IMR-90 (cell line): ENCODE measurements at regions not wholly inside any gene's neighbourhood (a gene's known extent, or its start where the extent isn't known, plus 50 kb on each side); places are given as distances from the start of the nearest gene placed in this dataset.

Experiments
- ATAC-seq: fragments of 200-7000 bp; cut with Tn5 transposase; 2 replicates; pipeline ENCODE4 v1.9.1; 2020; ENCODE audit warnings: low read depth, mild to moderate bottlenecking, moderate library complexity
- BruUV-seq: library from RNA; stranded (reverse); fragments of 400-500 nt; replicated peaks from 2 replicates; lab custom pipeline; 2021; lab: Mats Ljungman, UMichigan
- CTCF ChIA-PET: fragments of 300-600 bp; formaldehyde crosslinking; extraction: SDS; loops from one replicate; lab custom pipeline; 2021; ENCODE audit warnings: antibody characterized with exemption; lab: Yijun Ruan, JAX
- POLR2A ChIA-PET: fragments of 300-600 bp; sonication (Branson Sonifier 250); formaldehyde crosslinking; loops from one replicate; lab custom pipeline; 2022; ENCODE audit warnings: antibody characterized with exemption; ENCODE audit not compliant: unreplicated experiment; lab: Charles Lee
- DNase-seq: peaks from one replicate; pipeline ENCODE4 v3.0.0; 2013
- H2AFZ ChIP-seq: replicated peaks from 2 replicates; pipeline ENCODE3; 2013; ENCODE audit warnings: low read length, mild to moderate bottlenecking; ENCODE audit not compliant: poor library complexity
- H2AK5ac ChIP-seq: 2 replicates; pipeline ENCODE4 v1.6.1; 2013; ENCODE audit warnings: low read depth, low read length, inconsistent platforms
- H2AK9ac ChIP-seq: replicated peaks from 2 replicates; pipeline ENCODE3; 2013; ENCODE audit warnings: mild to moderate bottlenecking, low read depth, low read length, moderate library complexity; ENCODE audit not compliant: poor library complexity
- H2BK120ac ChIP-seq: 2 replicates; pipeline ENCODE4 v1.6.1; 2013; ENCODE audit warnings: low read depth, low read length, inconsistent platforms
- H2BK15ac ChIP-seq: 3 replicates; pipeline ENCODE4 v1.6.1; 2013; ENCODE audit warnings: low read depth, low read length, inconsistent platforms
- H2BK20ac ChIP-seq: 2 replicates; pipeline ENCODE4 v1.6.1; 2013; ENCODE audit warnings: low read depth, mild to moderate bottlenecking, inconsistent platforms, low read length, moderate library complexity
- H2BK5ac ChIP-seq: 2 replicates; pipeline ENCODE4 v1.6.1; 2013; ENCODE audit warnings: mild to moderate bottlenecking, low read depth, low read length, inconsistent platforms; ENCODE audit not compliant: poor library complexity, severe bottlenecking
- H3K14ac ChIP-seq: replicated peaks from 2 replicates; pipeline ENCODE4 v1.6.1; 2013; ENCODE audit warnings: low read depth, low read length, inconsistent platforms
- H3K18ac ChIP-seq: 2 replicates; pipeline ENCODE4 v1.6.1; 2013; ENCODE audit warnings: low read depth, low read length, control low read depth
- H3K23ac ChIP-seq: 2 replicates; pipeline ENCODE4 v1.6.1; 2013; ENCODE audit warnings: low read depth, low read length, inconsistent platforms
- H3K27ac ChIP-seq: 2 replicates; pipeline ENCODE4 v1.5.1; 2013; ENCODE audit warnings: mild to moderate bottlenecking, control low read depth, low read length; ENCODE audit not compliant: insufficient read depth
- H3K27me3 ChIP-seq: 2 replicates; pipeline ENCODE4 v1.6.1; 2013; ENCODE audit warnings: low read length; ENCODE audit not compliant: control insufficient read depth, insufficient read depth
- H3K36me3 ChIP-seq: 2 replicates; pipeline ENCODE4 v1.6.1; 2013; ENCODE audit warnings: low read length, mixed read lengths; ENCODE audit not compliant: control insufficient read depth, insufficient read depth
- H3K4ac ChIP-seq: 2 replicates; pipeline ENCODE4 v1.6.1; 2013; ENCODE audit warnings: low read depth, low read length, inconsistent platforms
- H3K4me1 ChIP-seq: 2 replicates; pipeline ENCODE4 v1.6.1; 2013; ENCODE audit warnings: low read length, mixed read lengths; ENCODE audit not compliant: control insufficient read depth, insufficient read depth
- H3K4me2 ChIP-seq: 2 replicates; pipeline ENCODE4 v1.6.1; 2013; ENCODE audit warnings: low read depth, mild to moderate bottlenecking, control low read depth, low read length, moderate library complexity
- H3K4me3 ChIP-seq: 2 replicates; pipeline ENCODE4 v1.5.1; 2013; ENCODE audit warnings: low read depth, mild to moderate bottlenecking, control low read depth, low read length, moderate library complexity; ENCODE audit not compliant: insufficient read depth
- H3K56ac ChIP-seq: 2 replicates; pipeline ENCODE4 v1.6.1; 2013; ENCODE audit warnings: low read length, inconsistent platforms; ENCODE audit not compliant: insufficient read depth; ENCODE audit errors: extremely low read depth
- H3K79me1 ChIP-seq, 2 experiments: 2 replicates each; pipeline ENCODE4 v1.6.1; 2013; ENCODE audit warnings: low read length in 2 of 2, inconsistent platforms in 1 of 2, low read depth in 1 of 2
- H3K9ac ChIP-seq: 2 replicates; pipeline ENCODE4 v1.6.1; 2013; ENCODE audit warnings: low read depth, low read length, control low read depth
- H3K9me1 ChIP-seq: 2 replicates; pipeline ENCODE4 v1.6.1; 2013; ENCODE audit warnings: low read length, inconsistent platforms; ENCODE audit not compliant: insufficient read depth
- H3K9me3 ChIP-seq: 2 replicates; pipeline ENCODE4 v1.6.1; 2013; ENCODE audit warnings: low read length; ENCODE audit not compliant: control insufficient read depth, insufficient read depth
- H4K20me1 ChIP-seq: 2 replicates; pipeline ENCODE4 v1.6.1; 2013; ENCODE audit warnings: low read length, inconsistent platforms; ENCODE audit not compliant: insufficient read depth
- H4K5ac ChIP-seq: 2 replicates; pipeline ENCODE4 v1.6.1; 2013; ENCODE audit warnings: mild to moderate bottlenecking, low read depth, low read length, control low read depth
- H4K8ac ChIP-seq, 2 experiments: 2 replicates each; pipeline ENCODE4 v1.6.1; 2013; ENCODE audit warnings: low read depth in 2 of 2, low read length in 2 of 2, control low read depth in 1 of 2, inconsistent platforms in 1 of 2
- H4K91ac ChIP-seq: 2 replicates; pipeline ENCODE4 v1.6.1; 2013; ENCODE audit warnings: low read depth, low read length, inconsistent platforms; ENCODE audit not compliant: insufficient read depth
- BHLHE40 ChIP-seq: fragments of 150-350 bp; IDR thresholded peaks from 2 replicates; pipeline ENCODE4 v1.6.1; 2016; ENCODE audit warnings: mild to moderate bottlenecking, low read depth, low read length
- CEBPB ChIP-seq: IDR thresholded peaks from 2 replicates; pipeline ENCODE4 v1.6.1; 2012; ENCODE audit warnings: low read depth, low read length, improper control_type of control experiment
- CHD1 ChIP-seq: IDR thresholded peaks from 2 replicates; pipeline ENCODE4 v1.6.1; 2012; ENCODE audit warnings: low read depth, low read length, improper control_type of control experiment
- CTCF ChIP-seq: conservative IDR thresholded peaks from 2 replicates; pipeline ENCODE4 v1.5.1; 2012; ENCODE audit warnings: mild to moderate bottlenecking, low read depth, low read length, improper control_type of control experiment
- FOS ChIP-seq: fragments of 150-350 bp; IDR thresholded peaks from 2 replicates; pipeline ENCODE4 v1.6.1; 2016; ENCODE audit warnings: low read depth, low read length
- MAFK ChIP-seq: IDR thresholded peaks from 2 replicates; pipeline ENCODE4 v1.6.1; 2012; ENCODE audit warnings: low read depth, low read length, improper control_type of control experiment
- MAZ ChIP-seq: IDR thresholded peaks from 2 replicates; pipeline ENCODE4 v1.6.1; 2012; ENCODE audit warnings: low read depth, mild to moderate bottlenecking, low read length, improper control_type of control experiment, moderate library complexity, borderline replicate concordance
- MXI1 ChIP-seq: IDR thresholded peaks from 2 replicates; pipeline ENCODE4 v1.6.1; 2012; ENCODE audit warnings: low read depth, mild to moderate bottlenecking, low read length, moderate library complexity, borderline replicate concordance
- NFE2L2 ChIP-seq: fragments of 150-350 bp; IDR thresholded peaks from 2 replicates; pipeline ENCODE4 v1.6.1; 2016; ENCODE audit warnings: low read depth, mild to moderate bottlenecking, low read length
- POLR2A ChIP-seq: IDR thresholded peaks from 2 replicates; pipeline ENCODE4 v1.6.1; 2012; ENCODE audit warnings: mild to moderate bottlenecking, low read depth, low read length
- RAD21 ChIP-seq: IDR thresholded peaks from 2 replicates; pipeline ENCODE4 v1.6.1; 2012; ENCODE audit warnings: low read length, improper control_type of control experiment
- RCOR1 ChIP-seq: IDR thresholded peaks from 2 replicates; pipeline ENCODE4 v1.6.1; 2012; ENCODE audit warnings: mild to moderate bottlenecking, low read length, improper control_type of control experiment; ENCODE audit not compliant: insufficient replicate concordance
- RFX5 ChIP-seq: IDR thresholded peaks from 2 replicates; pipeline ENCODE4 v1.8.0; 2012; ENCODE audit warnings: low read depth, mild to moderate bottlenecking, low read length, moderate library complexity
- SMC3 ChIP-seq: fragments of 150-350 bp; IDR thresholded peaks from 2 replicates; pipeline ENCODE4 v1.6.1; 2016; ENCODE audit warnings: low read depth, mild to moderate bottlenecking, antibody characterized with exemption, low read length, moderate library complexity
- USF2 ChIP-seq: fragments of 150-350 bp; IDR thresholded peaks from 2 replicates; pipeline ENCODE4 v1.6.1; 2017; ENCODE audit warnings: mild to moderate bottlenecking, antibody characterized with exemption, low read length, low read depth
- WGBS, 2 experiments: methylation state at CpG; one replicate each; pipeline versions ENCODE4 v1.1.5 to v1.1.7; 2013; ENCODE audit warnings: missing lambda C conversion rate in 2 of 2; ENCODE audit not compliant: insufficient read length in 1 of 2; ENCODE audit errors: extremely low coverage in 2 of 2; 5-methylcytosine and 5-hydroxymethylcytosine counted together
- dilution Hi-C: fragments of 300-500 bp; cut with HindIII; formaldehyde crosslinking; loops from one replicate; pipeline ENCODE4 v1.14.3; 2018; ENCODE audit warnings: low sequenced_read_pairs; ENCODE audit not compliant: unreplicated experiment
- in situ Hi-C: fragments of 300-500 bp; cut with MboI; formaldehyde crosslinking; loops from 3 replicates; pipeline ENCODE4 v1.14.3; 2019; ENCODE audit warnings: low sequenced_read_pairs, inconsistent platforms, mixed read lengths
- intact Hi-C: fragments of 100-400 bp; cut with micrococcal nuclease; formaldehyde crosslinking; loops from 2 replicates; pipeline ENCODE4 v1.10.0; 2022
- TF ChIP-seq, protein P1 (sequence below): fragments of 150-350 bp; IDR thresholded peaks from 2 replicates; pipeline ENCODE4 v1.6.1; 2016; ENCODE audit warnings: low read depth, mild to moderate bottlenecking, low read length, moderate library complexity, borderline replicate concordance

- H2AFZ ChIP-seq = no peak overlapping the region
- no peak overlapping the region for H3K23ac ChIP-seq
- ATAC-seq (no peak), DNase-seq (no peak)
- no peak overlapping the region for H3K27ac ChIP-seq
- H3K56ac ChIP-seq = no peak overlapping the region
- CTCF ChIA-PET = no interaction called here
- H3K4ac ChIP-seq = no peak overlapping the region
- no TSS peak for BruUV-seq
- in situ Hi-C loops = no loop called here
- no peak overlapping the region for H3K9ac ChIP-seq
- H3K4me2 ChIP-seq = no peak overlapping the region
- H3K4me1 ChIP-seq = 0 out of 2 replicates have a peak, but pooled peaks cover 6% of the 10 kb centered on the region
- no peaks in the 10 kb centered on the region for H3K9me1 ChIP-seq
- no peak overlapping the region for H4K8ac ChIP-seq
- H3K27me3 ChIP-seq = no peaks in the 10 kb centered on the region; the same call in 1 of the 2 replicates
- H3K36me3 ChIP-seq = no peaks in the 10 kb centered on the region
- H2AK5ac ChIP-seq = no peak overlapping the region
- no peaks in the 10 kb centered on the region for H3K79me1 ChIP-seq
- no peak overlapping the region for H2BK15ac ChIP-seq
- H2BK20ac ChIP-seq = no peak overlapping the region
- WGBS, 2 experiments = no CpG with 5 or more reads among the region's 3 CpGs
- no peak overlapping the region for H4K91ac ChIP-seq
- dilution Hi-C loops = no loop called here
- H2AK9ac ChIP-seq = no peak overlapping the region
- H4K5ac ChIP-seq = no peak overlapping the region
- POLR2A ChIA-PET = no interaction called here
- no peak overlapping the region for H2BK5ac ChIP-seq
- no peak overlapping the region for H3K18ac ChIP-seq
- intact Hi-C loops = no loop called here
- H3K9me3 ChIP-seq = 0 out of 2 replicates have a peak, but pooled peaks cover 2% of the 10 kb centered on the region
- H3K4me3 ChIP-seq = no peak overlapping the region
- H3K14ac ChIP-seq = no peak overlapping the region
- TF ChIP-seq RAD21 (no peak), CTCF (no peak), USF2 (no peak), BHLHE40 (no peak), CHD1 (no peak), RFX5 (no peak), NFE2L2 (no peak), CEBPB (no peak), MAFK (no peak), RCOR1 (no peak), POLR2A (no peak), FOS (no peak), MXI1 (no peak), MAZ (no peak), SMC3 (no peak)
- TF ChIP-seq, protein P1, sequence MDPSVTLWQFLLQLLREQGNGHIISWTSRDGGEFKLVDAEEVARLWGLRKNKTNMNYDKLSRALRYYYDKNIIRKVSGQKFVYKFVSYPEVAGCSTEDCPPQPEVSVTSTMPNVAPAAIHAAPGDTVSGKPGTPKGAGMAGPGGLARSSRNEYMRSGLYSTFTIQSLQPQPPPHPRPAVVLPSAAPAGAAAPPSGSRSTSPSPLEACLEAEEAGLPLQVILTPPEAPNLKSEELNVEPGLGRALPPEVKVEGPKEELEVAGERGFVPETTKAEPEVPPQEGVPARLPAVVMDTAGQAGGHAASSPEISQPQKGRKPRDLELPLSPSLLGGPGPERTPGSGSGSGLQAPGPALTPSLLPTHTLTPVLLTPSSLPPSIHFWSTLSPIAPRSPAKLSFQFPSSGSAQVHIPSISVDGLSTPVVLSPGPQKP = no peak
- H2BK120ac ChIP-seq = no peak overlapping the region
- H4K20me1 ChIP-seq = no peaks in the 10 kb centered on the region
These were observed 80.7 kb upstream of the METAP2 start for GRCh38 chr12:95393191-95393790.
